ENCODE measurements at regions not wholly inside any gene's neighbourhood (a gene's known extent, or its start where the extent isn't known, plus 50 kb on each side); places are given as distances from the start of the nearest gene placed in this dataset.

DNA sequence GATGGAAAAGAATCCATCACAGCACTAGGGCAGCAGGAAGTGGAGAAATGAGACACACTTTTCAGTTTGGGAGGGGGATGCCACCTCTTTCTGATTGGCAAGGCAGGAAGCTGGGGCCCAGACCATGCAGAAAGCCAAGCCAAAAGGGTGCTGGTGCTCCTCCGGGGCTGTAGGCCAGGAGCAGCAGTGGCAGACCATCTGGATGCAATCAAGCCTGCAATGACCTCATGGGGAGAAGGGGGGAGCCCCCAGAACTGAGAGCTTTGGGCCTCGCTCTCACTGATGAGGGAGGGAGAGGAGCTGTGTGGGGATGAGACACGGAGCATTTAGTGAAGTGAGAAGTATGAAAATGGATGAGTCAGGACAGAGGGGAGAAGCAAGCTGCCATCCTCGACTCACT, 141.3 kb upstream of the NALF2 start:
- no peak for ATAC-seq

DNA sequence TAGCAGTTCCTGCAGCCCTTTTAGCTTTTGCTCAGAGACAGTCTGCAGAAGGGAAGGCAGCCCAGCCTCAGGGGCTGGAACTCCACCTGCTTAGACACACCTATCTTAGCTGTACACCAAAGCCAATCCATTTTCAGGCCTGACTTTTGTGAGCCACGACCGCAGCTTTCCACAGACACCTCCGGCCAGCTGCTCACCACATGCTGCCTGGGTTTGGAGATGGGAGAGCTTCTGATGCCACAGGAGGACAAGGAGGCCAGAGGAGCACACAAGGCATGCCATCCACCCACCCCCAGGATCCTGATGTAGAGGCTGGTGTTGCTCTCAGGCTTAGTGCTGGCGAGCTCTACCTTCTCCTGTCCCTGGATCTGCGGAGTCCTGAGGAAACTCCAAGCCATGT, 141.8 kb upstream of the NALF2 start:
- no peak for ATAC-seq

DNA sequence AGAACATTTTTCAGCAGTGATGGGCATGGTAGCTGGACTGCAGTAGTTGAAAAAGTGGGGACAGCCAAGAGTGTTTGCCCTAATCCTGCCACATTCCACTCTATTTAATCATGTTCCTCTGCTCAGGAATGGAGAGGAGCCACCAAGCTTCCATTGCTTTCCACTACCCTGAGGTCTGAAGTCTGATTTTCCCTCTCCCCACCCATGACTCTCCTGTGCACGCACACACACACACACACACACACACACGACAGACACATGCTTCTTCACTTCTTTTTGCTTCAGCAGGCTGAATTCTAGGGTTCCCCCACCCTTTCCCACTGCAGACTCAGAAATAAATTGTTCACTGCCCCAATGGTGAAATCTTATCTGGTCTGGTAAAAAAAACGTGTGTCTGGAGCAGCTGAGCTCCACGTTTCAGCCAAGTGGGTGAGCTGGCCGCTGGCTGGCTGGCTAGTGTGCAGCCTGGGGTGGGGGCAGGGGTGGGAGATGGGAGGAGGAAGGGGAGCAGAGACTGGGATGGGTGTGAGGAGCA, 142.7 kb upstream of the NALF2 start:
- no peak for ATAC-seq

DNA sequence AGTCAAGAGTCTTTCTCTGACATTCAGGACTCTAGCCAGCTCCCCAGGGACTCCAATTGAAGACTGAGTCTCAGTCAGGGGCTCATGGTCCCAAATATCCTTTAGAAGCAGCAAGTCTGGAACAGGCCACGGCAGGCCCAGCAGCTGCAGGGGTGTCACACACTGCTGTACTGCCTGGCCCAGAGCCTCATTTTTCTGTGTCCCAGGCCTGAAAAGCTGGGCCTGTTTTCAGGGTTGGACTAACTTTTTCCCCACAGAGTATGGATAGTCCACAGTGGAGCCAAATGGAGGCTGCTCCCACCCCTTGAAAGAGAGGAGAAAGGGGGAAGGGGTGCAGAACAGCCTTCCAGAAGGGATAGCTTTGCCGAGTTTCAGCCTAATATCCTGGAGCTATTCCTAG, 146.8 kb upstream of the NALF2 start:
- ATAC-seq, result no peak

DNA sequence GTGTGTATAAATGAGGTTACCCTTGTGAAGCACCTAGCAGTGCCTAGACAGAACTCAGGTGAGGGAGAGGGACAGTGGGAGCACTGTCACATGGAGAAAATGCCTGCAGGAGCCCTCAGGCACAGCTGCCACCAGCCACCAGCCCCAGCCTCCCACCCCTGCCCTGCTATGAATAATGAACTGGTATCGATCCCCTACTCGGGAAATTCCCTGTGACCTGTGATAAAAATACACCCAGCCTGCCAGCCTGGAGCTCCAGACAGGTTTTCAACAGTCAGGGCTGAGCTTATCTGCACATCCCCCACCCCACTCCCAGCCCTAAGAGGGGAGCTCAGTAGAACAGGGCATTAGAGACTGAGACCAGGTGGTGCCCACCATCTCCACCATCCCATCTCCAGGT, 159.6 kb upstream of the PJA1 start:
- ATAC-seq, result no peak

DNA sequence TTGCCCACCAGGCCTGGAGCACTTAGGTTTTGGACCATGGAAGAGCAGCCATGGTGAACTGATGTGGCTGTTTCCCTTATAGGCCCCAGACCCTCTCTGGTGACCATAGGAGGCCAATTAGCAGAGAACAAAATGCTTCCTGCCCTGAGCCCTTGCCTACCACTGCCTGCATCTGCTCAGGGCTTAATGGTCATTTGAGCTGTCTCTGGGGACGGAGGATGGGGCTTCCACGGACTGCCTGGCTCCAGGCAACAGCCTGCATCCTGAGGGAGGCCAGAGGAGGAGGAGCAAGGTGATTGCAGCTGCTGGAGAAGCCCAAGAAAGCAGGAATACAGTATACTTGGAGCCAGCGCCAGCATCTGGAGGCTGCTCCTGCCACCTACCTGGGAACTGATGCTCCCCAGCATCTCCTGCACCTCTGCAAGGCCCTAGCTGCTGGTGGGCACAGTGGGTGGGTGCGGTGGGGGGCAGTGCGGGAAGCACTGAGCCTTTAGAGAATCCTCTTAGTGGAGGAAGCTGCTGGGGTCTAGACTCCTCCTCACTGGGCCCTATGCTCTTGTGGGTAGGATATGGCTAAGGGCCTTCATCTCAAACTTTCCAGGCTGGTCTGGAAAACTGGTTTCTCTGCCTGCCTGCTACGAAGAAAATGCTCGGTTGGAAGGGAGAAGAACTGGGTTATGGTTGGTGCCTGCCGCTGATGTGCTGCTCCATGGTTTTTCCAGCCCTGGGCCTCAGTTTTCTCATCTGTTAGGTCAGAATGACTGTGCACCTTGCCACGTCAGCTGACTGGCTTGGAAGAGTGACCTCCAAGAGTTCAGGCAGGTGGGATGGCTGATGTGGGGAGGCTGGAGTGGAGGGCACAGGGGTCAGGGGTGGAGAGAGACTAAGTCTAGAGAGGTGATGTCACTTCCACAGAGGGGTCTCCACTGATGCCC, 158.8 kb upstream of the PJA1 start:
- ATAC-seq, result no peak

DNA sequence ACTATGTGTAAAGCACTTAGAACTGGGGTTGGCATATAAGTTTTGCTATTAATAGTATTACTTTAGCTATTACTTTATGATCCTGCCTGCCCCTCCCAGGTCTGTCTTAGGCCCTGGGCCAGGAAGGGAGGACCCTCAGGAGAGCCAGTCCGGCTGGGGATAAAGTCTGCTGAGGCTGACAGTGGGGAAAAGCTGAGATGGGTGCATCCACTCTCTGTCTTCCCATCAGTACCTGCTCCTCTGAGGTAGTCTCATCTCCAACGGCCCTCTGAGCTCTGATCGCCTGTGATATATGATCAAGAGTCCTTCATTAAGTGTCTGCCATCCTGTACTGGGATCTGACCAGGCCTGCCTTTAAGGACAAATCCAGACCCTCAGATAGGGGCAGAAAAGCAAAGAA, 156.5 kb upstream of the PJA1 start:
- ATAC-seq, result no peak

DNA sequence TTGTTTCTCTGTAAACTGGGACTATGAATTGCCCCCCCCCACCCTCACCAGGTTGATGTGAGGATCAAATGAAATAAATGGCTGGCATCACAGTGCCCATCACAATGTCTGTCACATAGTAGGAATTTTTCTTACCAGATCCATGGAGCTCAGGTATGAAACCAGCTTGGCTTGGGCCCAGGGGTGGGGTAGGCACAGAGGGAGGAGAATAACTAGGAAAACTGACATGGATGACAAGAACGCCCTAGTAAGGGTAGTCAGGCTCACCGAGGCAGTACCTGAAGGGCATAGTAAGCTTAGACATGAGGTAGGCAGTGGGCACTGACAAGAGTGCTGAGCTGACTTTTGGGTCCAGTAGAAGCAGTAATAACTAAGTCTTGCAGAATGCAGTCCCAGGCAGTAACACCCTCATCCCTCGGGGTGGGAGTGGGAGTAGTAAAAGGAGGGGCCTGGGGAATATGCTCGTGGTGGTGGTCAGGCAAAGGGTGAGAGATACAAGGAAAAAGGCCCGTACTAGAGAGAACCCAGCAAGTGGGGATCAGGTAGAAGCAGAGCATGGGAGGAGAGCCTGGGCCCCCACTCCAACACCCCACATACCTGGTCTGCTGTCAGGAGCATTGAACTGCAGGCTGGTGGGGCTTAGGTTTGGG, 155.9 kb upstream of the PJA1 start:
- no peak for ATAC-seq

DNA sequence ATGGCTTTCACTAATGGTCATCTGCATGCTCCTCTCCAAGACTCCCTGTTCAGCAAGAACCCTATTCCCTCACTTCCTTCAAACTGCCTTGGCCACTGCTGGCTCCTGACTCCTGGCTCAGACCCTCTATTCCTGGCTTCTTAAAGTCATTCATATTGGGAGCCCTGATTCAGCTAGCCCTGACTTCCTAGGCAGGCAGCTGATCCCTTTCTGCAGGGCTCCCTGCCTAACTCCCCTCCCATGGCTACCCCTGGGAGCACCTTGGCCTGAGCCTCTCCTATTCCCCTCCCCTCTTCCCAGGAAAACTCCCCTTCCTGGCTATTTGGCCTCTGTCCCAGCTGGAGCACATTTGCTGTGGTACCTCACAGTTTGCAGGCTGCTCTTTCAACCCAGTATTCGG, 154.9 kb upstream of the PJA1 start:
- no peak for ATAC-seq

DNA sequence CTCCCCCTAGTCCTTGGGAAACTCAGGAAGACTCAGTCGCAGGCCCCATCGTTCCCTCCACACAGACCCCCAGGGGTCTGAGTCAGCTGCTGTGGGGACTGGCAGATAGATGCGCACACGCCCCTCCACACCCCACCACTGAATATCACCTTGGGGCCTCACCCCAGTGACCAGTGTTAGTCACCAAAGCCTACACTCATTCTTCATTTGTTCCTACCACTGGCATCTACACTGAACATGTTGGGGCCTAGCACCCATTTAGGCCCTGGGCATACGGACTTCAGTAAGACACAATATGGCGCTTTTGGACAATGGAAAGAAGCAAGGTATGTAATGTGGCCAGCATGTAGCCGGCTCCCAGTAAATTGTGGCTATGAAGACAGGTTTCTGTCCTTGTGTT, 154.1 kb upstream of the PJA1 start:
- peak; percentile 90 for ATAC-seq

DNA sequence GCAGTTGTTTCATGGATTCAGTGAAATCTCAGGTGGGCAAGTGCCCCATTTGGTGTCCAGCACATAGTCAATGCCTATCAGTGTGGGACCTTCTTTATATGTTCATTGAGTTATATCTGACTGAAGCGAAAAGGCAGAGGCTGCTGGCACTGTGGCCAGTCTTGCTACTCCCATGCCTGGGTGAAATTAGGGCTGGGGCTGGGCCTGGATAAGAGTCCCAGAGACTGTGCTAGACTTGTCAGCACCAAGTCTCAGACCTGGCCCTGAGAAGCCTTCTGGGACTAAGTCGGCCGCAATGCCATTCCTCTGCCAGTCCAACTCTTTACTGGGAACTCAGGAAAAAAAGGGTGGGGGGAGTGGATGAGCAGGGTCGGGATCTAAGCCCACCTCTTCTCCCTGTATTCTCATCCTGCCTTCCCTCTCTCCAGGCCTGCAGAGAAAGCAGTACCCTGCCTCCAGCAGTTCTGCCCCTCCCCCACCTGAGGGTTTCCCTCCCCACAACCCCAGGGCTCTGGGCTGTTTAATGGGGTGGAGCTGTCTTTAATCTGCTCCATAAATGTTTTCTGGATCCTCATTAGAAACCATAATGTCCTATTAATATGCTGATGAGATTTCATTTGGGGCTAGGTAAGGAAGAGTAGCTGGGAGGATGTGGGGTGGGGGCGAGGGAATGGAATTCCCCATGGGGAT, 153.5 kb upstream of the PJA1 start:
- no peak for ATAC-seq

DNA sequence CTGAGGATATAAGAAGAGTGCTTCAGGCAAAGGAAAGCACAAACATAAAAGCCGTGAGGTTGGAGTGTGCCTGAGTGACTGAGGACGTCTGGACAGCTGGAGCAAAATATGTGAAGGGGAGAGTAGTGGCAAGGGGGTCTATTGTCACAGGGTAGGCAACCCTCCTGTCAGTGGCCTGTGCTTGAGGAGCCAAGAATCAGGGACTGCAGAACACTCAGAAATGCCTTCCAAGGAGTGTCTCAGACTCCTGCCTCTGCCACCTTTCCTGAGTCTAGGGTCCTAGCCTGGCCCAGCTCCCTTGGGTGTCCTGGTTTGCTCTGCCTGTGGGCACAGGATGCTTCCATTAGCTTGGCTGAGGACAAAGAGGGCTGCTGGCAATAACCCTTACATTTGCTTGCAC, 152.5 kb upstream of the PJA1 start:
- ATAC-seq, result no peak

DNA sequence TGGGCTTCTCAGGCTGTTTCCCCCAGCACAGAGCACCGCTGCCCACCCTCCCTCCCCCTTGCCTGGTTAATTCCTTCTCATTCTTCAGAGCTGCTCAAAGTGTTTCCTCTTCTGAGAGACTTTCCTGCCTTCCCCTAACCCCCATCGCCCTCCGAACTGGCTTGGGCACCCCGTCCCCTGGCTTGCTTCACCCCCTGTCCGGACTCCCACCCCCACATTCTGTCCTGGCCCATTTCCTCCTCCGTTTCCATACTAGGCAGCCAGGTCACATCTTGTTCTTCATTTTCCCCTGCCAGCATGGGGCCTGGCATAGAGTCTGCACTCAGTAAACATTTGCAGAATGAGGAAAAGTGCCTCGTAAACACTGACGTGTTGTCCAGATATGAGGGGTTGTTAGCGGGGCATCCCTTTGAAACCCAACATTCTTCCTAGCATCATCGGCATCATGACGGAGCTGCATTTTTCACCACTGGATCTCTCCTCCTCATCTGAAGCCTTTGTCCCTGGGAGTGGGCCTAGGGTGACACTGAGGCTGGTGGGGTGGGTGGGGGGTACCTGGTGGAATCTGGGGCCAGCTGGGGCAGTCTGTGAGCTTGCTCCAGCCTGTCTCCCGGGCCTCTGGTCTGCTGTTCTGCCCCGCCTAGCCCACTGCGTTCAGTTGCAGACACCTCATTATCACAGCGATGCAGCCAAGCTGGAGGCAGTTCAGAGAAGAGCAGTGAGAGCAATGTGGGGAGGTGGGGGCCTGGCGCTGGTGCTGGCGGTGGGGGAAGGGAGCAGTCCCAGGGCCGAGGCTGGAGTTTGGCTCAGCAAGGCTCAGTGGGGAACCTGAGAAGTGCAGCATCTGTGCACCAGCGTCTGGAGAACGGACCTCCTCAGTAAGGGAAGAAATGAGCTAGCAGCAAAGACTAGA, 149.4 kb upstream of the PJA1 start:
- no peak for ATAC-seq

DNA sequence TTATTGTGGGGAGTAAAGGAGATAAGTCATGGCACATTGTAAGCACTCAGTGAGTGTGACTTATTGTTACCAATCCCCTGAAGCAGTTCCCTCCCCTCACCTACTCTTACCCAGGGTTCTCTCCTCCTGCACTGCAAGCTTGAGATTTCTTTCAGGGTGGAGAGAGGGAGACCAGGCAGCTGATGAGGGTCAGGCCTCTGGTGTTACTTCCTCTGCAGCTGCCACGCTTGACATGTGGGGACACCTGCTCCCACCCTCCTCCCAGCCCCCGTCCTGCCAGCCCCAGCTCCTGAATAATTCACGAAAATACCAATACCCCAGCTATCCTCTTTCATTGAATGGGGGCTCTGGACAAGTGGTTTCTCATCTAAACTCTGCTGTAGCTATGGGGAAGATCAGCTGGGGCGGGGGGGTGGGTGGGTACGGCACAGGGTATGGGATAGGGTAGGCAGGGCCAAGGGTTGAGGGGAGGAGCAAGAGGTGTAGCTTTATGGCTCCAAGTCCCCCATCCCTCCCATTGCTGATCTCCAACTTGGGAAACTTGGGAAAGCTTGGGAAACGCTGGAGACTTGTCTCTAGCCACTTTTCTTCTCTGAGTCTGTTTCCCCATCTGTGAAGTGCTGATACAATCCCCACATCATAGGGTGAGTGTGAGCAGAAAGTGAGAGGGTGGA, 148.5 kb upstream of the PJA1 start:
- no peak for ATAC-seq

DNA sequence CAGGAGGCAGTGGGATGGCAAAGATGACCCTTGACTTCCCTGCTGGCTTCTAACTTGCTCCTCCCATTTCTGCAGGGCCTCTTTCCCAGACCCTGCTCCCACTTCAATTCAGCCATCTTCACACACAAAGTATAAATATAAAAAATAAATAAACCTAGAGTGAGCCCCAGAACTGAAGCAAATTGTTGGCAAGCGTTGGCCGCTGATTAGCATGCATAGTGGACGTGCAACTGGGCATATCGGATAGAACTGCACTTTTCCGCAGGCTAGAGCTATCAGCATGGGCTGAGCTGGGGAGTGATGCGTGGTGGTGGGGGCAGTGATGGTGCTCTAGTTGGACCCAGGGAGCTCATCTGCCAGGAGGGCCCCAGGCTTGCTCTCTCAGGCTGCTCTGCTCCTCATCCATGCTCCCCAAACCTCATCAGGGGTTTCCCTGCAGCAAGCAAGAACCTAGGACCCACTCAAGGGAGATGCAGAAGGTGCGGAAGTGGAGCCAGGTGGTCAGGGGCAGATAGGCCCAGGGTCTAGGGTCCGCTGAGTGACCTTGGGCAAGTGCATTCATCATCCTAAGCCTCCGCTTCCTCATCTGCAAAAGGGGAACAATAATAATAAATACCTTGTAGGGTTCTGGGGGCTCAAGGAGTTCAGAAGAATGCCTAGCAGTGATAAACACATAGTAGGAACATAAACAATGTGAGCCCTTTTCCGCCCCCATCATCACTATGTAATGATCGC, 146.8 kb upstream of the PJA1 start:
- ATAC-seq, result no peak

DNA sequence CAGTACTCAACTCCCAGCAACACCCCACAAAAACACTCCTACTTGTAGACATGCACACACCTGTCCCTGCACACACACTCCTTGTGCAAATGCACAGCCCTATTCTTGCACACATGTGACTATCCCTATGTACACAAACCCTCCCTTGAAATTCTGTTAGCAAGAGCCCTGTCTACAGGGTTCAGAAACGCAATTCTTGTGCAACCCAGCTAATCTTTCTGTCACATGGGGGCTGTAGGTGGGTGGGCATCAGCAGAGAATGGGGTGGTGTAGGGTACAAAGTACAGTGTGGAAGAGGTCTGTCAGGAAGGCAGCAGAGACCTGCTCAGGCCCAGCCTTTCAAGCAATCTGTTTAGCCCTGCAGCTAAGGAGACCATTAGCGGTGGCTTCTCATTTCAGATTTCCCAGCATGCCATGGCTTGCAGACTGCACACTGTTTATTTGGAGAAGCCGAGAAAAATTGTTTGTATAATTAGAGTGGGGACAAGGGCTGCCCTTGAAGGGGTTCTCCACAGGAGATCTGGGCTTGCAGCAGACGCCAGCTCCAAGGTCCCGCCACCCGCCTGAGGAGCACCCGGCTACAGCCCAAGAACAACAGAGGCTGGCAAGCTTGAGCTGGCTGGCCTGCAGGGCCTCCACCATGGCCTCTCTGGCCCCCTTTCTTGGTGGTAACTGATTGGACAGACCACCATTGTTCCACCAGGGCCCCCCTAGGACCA, 144.0 kb upstream of the PJA1 start:
- peak; percentile 56 for ATAC-seq

DNA sequence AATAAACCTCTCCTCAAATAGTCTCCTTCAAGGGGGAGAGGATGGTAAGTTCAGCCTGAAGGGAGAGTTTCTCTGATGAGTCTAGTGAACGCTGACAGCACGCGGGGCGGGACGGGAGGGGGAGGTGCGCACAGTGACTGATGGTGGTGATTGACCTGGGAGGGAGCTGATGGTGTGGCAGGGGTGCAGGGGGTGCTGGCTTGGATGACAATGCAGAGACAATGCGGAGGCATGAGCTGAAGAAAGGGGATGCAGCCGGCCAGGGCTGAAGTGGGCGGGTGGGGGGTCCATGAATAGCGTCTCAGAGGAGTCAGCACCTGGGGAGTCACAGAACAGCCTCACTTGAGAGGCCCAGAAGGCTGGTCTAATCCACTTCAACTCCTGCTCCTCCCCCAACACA, 142.5 kb upstream of the PJA1 start:
- no peak for ATAC-seq

DNA sequence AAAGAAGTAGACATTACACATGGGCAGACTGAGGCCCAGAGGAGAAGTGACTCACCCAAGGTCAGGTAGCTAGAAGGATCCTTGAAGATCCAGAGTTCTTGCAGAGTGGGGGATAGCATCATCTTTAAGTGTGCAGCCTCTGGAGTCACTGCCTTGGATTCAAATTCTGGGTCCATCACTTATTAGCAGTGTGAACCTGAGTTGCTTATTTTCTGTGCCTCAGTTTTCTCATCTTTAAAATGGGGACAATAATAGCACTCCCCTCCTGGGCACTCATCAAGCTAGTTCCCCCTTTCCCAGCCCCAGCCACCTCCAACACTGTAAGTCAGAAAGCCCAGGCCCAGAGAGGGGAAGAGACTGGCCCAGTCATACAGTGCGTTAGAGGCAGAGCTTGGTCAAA, 141.8 kb upstream of the PJA1 start:
- ATAC-seq, result no peak

DNA sequence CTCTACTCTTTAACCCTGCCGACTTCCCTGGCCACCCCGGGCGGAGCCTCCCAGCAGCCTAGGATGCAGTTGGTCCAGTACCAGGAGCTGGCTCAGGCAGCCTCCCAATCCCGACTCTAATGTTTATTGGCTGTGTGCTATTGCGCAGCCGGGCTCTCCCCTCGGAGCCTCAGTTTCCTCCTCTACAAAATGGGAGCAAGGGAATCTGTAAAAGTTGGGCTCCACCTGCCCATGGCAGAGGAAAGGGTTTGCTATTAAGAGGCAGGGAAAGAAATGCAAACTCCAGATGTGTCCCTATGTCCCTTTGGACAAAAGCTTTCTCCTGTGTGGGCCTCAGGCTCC, 140.8 kb upstream of the PJA1 start:
- ATAC-seq, result no peak

DNA sequence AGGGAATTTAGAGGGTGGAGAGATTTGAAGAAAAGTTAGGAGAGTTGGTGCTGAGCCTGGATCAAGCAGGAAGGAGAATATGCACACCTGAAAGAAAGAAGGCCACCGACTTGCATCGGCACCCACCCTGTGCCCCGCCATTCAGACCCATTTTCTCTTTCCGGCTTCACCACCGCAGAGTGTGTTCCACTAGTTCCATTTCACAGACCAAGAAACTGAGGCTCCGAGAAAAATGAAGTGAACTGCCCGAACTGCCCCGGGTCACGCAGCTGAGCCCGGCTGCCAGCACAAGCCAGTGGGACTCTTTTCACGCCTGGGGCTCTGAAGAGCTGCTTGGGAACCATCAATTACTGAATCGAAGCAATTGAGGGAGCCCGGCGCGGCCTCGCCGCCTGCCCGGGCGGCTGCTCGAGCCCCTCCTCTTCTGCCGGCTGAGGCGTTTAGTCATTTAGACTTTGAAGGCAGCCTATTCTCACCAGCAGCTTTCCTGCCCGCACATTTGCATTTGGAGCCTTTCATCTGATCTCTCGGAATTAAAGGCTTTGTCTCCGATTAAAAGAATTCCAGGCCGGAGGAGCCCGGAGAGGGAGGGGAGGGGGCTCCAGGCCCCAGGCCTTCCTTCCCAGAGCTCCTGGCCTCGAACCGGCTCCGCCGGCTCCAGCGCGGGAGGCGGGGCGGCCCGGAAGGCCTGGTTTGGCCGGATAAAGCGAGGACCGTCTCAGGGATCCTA, 140.2 kb upstream of the PJA1 start:
- ATAC-seq, result peak; percentile 35

All from esophagus mucosa (tissue), 1 donor.